ENCODE measurements at regions not wholly inside any gene's neighbourhood (a gene's known extent, or its start where the extent isn't known, plus 50 kb on each side); places are given as distances from the start of the nearest gene placed in this dataset.

- no peak for TF ChIP-seq CTCF (IDR thresholded peaks at IDR 0.05)
- TF ChIP-seq POLR2A (IDR thresholded peaks at IDR 0.05): no peak
Observed at GRCh38 chr5:40172721-40173120, 507.0 kb upstream of the PTGER4 start.

Measured in heart left ventricle (tissue), 13 donors.